ENCODE measurements at regions not wholly inside any gene's neighbourhood (a gene's known extent, or its start where the extent isn't known, plus 50 kb on each side); places are given as distances from the start of the nearest gene placed in this dataset.

- TF ChIP-seq CTCF (conservative IDR thresholded peaks at IDR 0.05; ENCODE audit: low read length) (no peak), EZH2phosphoT487 (IDR thresholded peaks at IDR 0.05; ENCODE audit: borderline replicate concordance) (no peak)
These were observed 1706.6 kb downstream of the MRPL39 start for GRCh38 chr21:23900727-23901126.

Measured in Loucy (cell line).